GM19463 (cell line): ENCODE measurements at regions not wholly inside any gene's neighbourhood (a gene's known extent, or its start where the extent isn't known, plus 50 kb on each side); places are given as distances from the start of the nearest gene placed in this dataset.

Experiments used
- ATAC-seq: cut with Tn5 transposase; IDR thresholded peaks from one replicate; pipeline ENCODE4 v1.9.1; 2021; ENCODE audit warnings: mild to moderate bottlenecking, moderate library complexity; ENCODE audit not compliant: unreplicated experiment

DNA sequence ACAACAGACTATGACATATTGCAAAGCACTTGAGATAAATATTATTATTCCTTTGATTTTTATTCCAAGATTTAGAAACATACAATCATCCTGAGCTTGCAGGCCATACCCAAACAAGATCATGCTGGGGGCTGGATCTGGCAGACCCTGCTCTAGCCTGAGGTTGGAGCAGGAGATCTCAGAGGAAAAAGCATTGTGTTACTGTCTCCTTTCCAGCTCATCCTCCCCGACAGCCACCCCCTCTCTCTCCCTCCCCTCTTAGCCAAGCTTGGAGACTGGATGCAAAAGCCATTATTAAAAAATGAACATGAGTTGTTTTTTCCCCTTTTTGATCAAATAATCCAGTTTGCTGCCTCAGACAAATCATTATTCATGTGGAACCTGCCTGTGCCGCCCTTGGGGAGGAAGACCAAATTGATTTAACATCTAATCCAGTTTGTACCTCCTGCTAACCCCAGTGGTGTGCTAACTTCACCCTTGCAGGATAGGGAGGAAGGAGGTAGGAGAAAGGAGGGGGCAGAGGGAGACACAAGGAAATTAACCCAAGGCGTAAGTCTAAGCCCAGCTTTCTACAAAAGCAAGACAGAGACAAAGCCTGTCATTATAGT is 565.8 kb upstream of the TBX3 start:
- ATAC-seq: no peak

DNA sequence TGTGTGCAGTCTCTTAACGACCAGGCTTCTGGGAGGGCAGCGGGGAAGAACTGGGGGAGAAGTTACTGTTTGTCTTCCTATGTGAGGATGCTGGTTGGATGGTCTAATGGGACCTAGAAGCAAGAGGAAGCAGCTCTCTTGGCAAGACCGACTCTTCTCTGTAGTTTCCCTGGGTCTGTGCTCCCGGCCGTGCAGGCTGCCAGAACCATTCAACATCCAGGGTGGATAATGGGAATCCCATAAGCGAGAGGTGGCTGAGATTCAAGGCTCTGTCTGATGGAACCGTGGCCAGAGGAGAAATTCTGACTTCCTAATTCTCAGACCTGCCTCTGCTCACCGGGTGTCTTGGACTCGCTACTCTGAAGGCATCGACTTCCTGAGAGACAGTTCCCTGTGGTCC is 561.0 kb upstream of the TBX3 start:
- no peak for ATAC-seq

DNA sequence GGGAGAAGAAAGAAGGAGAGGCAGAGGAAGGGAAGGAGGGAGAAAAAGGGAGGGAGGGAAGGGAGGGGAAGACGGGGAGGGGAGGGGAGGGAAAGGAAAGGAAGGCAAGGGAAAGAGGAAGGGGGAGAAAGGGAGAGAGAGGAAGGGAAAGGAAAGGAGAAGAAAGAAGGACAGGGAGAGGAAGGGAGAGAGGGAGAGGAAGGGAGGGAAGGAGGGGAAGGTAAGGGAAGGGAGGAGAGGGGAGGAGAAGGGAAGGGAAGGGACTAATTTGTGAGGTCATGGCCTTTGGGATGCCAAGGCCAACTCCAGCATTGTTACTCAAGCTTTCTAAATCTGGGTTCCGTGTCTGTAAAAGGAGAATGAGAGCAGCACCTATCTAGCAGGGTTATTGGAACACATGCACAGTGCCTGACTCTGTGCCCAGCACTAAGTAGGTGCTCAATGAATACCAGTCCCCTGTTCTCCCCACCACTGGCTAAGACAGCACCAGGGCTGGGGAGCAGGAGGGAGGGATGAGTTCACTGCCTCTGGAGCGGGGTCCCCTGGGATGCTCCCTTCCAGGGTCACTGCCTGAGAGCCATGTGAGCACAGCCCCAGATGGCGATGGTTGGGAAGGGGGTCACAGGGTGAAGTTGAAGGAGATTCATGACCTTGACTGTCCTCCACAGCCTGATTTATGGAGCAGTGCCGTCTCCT is 560.1 kb upstream of the TBX3 start:
- no peak for ATAC-seq

DNA sequence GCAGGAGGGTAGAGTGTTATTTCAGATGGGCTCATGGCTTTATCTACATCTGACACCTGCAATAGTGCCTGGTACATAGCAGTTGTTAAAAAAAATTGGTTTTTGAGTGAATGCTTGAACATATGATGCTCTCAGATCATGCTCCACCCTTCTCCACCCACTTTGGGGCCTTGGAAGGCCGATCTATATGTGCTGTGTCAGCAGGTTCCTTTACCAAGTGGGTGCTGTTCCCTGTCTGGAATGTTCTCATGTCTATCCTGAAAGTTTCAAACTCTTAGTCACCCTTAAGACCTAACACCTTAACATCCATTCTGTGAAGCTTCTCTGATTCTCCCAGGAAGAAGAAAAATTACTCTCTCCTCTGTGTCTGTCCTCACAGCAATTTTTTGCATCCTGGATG is 556.3 kb upstream of the TBX3 start:
- no peak for ATAC-seq

DNA sequence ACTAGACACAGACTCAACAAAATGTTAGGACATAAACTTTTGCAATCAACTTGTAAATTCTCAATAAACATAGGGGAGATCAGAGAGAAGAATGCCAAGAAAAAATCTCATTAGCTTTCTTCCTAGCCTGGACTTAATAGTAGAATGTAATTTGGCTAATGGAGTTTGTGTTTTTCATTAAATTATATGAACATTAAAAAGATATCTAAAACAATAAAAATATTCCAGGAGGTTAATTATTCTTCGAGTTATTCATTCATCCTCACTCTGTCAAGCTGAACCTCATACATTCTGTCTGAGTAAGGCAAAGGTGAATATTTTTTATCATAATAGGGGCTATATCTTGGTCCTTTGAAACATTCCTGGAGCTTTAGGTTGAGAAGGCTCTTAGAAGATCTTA is 551.9 kb upstream of the TBX3 start:
- no peak for ATAC-seq

DNA sequence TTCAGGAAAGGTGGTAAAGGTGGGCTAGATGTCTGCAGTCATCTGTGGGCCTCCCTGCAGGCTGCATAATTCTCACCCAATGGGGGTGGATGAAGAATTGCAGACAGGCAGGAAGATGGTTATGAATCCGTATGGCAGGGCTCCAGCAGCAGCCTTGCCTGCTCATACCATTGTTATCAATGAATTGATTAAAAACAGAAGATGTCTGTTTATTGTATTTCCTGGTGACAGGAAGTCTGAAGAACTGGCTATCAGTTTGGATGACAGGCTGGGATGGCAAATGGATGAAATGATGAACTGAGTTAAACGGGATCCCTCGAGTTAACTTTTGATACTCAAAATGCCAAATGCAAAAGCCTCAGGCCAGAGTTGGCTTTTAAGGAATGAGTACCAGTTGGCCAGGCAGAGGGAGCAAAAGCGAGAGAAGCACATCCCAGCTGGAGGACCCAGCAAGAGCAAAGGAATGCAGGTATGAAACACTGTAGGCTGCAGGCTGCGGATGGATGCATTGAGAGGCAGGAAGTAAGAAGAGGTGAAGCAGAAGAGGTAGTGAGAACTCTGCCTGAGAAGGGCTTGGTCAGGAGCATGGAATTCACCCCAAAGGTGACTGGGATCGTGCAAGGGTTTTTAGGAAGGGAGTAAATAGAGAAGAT is 550.0 kb upstream of the TBX3 start:
- ATAC-seq: no peak

DNA sequence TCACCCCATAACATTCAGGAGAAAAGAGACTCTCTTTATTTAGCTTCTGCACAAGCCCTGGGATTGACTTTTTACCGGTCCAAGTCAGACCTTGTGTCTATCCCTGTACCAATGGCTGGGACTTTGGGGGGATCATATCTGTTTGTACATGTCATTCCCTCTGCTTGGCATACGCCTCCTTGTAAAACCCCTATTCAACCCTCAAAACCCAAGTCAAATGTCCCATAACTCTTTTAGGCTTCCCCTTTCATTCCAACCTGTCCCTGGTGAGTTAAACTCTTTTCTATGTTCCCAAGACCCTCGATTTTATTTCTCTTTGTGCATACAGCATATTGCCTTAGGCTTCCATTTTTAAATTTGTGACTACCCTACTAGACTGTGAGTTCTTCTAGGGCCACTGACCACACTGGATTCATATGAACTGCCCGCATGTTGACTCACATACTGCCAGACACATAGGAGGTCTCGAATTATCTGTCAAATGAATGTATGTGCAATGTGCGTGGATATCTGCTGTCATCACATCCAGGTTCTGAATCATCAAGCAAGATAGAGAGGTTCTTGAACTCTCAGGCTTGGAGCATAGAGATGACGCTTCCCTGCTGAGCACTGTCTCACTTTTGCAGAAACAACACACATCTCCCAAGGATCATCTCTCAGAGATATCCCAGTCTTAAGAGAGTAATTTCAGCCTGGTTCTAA is 548.6 kb upstream of the TBX3 start:
- ATAC-seq: no peak

DNA sequence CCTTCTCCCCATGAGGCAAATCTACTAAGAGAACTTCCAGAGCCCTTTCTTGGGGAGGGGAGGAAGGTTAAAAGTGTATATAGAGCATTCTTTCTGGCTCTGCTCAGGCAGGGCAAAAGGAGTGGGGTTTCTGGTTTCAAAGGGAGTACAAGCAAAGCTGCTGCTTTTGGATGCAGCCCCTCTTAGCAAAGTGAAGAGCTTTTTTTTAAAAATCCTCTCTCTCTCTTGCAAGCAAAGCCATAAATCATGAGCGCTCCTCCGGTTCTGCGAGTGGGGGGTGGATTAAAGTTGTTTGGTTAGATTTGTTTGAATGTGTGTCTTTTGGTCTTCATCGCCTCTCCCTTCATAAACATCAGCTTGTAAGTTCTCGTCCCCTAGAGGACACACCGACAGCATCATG is 546.6 kb upstream of the TBX3 start:
- ATAC-seq: no peak

DNA sequence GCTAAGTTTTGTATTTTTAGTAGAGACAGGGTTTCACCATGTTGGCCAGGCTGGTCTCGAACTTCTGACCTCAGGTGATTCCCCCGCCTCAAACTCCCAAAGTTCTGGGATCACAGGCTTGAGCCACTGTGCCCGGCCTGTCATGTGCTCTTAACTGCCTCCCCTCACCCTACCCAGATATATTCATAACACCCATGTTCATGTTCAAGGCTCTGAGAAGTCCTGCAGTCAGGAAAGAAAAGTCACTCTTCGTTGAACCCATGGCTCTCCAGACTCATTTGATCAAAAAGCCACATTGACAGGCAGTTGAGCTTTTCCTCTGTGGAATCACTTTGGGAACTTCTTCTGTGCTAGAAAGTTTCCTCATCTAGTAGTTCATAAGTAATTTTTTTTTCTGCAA is 545.5 kb upstream of the TBX3 start:
- ATAC-seq: no peak

DNA sequence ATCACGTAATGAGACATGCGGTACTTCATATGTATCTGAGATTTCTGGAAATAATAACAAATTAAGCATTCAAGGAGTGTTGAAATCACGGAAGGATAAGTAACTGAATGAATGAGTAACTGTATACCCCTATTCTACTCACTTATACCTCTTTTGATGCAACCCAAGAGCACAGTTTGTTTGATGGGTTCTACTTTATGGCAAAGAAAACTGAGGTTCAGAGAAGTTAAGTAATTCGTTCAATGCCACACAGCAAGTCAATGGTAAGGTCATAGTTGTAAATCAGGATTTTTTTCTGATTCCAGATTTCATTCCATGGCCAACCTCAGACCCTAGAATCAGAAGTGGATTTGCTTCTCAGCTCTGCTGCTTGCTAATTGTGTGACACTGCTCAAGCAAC is 544.5 kb upstream of the TBX3 start:
- no peak for ATAC-seq

DNA sequence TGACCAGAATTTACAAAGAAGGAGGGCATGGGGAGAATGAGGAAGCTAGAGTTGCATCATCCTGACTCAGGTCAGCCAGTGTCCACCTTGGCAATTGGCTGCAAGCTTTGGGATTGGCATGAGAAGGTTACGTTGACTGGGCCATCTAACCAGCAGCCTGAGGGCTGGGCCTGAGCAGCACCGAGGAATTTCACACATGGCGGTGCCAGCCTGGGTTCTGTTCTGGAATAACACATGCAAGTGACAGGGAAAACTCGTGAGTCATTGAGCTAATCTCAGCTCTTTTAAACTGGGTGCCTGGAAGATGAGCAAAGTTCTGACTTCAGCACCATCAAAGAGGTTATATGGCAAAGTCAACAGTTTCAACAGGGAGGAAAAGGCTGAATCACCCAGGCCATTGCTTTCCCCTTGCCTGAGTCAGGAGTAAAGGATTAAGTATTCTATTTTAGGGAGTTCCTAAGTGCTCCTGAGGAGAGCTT is 543.2 kb upstream of the TBX3 start:
- ATAC-seq: no peak

DNA sequence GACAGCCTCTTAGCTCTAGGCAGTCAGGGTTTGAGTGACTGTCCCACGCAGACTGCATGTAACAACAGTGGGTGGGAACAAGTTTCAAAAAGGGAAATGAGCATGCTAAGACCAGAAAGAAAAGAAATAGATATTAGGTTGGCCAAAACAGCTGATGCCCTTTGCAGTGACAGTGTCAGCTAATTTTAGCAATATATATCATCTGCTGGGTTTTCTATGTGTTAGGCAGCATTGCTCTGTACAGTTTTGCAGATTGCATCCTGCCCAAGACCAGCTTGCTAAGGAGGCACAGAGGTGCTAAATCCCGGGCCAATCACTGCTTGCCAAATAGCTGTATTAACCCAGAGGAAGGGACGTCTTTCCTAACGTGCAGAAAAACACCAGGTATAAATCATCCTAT is 541.9 kb upstream of the TBX3 start:
- ATAC-seq: no peak

DNA sequence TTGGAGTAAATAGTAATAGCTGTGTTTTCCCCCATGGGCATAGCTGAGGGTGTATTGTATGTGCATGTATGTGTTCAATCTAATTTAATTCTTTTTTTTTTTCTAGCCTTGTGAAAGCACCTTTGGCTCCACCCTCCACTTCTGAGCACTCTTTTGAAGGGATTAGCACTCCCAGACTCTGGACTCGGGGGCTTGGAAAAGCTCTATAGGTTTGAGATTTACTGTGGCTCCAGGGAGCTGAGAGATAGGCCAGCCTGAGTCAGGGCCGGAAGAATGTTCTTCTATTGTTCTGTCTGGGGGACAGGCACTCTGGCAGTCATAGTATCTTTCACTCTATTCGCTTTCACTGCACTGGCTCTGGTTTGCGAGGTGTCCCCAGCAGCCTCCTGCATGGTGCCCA is 540.0 kb upstream of the TBX3 start:
- no peak for ATAC-seq

DNA sequence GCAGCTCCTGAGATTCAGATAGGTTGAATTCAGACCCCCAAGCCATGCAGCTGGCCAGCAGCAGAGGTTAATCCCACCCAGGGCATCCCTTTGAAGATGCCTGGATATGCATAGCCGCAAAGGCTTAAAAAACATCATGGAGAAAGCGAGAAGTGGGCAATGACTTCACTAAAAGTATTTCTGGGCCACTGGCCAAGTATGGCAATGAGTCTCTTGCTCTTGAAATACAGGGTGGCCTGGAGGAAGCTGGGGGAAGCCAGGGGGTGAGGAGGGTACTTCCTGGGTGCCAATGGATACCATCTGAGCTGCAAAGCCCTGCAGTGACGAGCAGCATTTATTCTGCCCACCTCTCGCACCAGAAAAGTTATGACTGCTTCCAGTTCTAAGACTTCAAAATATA is 539.3 kb upstream of the TBX3 start:
- ATAC-seq: no peak

DNA sequence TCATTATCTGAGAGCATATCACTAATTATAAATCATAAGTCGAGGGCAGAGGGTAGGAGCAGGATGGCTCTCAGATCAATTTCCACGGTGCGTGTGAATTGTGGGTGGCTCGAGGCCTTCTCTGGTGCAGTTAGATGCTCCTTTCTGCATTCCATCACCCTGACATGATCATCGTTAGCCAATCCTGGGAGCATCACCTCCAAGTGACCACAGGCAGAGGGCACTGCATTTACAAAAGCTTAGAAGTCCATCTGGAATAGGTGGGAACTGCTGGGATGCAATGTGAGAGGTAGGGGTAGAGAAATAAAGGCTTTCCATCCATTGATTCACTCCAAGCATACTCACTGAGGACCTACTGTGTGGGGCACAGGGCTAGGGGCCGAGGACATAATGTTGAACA is 538.2 kb upstream of the TBX3 start:
- ATAC-seq: no peak

DNA sequence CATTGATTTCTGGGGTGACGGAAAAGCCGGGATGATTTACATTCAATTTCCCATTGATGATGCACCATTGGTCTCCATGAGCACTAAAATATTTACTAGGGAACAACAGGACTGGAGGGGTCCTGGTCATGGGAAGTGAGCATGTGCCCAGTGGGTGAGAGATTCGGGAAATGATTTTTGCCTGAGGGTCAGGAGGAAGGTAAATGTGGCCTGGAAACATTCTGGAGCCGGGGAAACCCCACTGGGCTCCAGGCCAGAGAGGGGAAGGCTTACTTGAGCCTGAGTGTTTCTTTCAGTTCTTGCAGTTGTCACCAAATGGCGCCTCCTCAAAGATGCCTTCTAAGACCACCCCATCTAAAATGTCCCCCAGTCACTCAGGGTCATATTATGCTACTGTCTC is 532.3 kb upstream of the TBX3 start:
- no peak for ATAC-seq

DNA sequence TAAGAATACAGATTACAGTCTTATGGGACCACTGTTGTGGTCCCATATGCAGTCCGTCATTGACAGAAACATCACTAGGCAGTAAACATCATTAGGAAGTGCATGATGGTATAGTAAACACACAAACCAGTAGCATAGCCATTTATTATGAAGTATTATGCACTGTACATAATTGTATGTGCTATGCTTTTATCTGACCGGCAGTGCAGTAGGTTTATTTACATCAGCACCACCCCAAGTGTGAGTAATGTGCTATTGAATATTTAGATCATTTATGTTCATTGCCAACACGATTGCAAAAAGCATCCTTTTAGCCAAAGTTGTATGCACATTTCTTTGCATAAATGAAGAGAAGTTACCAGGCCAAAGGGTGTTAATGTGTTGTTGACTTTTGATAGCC is 531.6 kb upstream of the TBX3 start:
- ATAC-seq: no peak

DNA sequence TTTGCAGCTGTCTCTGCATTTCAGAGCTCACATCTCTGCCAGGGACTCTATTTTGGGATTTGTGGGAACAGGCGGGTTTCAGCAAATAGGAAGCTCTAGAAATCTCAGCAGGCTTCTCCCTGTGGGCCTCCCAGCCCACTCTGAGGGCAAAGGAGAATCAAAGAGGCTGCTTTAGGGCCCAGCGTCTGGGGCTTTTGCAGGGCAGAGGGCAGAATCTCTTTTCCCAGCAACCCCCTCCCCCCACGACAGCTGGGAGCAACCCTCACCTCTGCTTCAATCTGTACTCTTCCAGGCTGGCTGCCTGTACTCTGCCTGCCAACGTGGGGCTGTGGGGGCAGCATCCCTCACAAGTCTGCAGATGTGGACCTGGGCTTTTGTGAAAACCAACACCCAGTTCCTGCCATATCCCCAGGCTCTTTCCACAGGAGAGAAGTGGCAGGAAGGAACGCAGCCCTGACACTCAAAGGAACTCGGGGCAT is 529.6 kb upstream of the TBX3 start:
- ATAC-seq: no peak

DNA sequence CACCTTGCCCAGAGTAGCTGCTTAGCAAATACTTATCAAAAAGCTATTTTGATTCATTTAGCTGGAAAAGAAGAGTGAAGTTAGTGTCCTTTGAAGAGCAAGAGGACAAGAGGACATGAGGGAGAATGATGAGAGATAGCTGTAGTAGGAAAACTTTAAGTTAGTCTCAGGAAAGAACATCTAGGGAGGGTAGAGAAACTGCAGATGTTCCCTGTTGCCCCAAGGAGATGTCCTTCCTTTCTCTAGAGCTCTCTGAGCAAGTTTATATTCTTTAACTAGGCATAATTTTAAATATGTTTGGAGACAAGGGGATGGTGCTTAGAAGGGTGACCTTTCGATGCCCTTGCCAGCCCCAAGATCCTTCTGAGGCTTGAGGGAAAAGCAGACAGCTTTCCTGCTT is 529.1 kb upstream of the TBX3 start:
- ATAC-seq: no peak

DNA sequence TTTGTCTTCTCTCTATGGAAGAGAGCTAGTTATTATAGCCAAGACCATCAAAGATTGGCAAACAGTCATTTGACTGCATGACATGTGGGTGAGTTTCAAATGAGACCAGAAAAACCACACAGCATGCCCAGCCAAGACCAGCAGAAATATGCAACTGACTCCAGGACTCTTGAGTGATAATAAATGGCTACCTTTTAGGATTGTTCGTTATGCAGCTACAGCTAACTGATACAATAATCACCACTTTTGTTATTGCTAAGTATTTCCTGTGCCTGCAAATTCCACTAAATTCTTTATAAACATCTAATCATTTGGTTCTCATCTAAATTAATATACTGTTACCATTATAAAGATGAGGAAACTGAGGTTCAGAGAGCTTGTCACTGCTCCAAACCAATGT is 528.4 kb upstream of the TBX3 start:
- ATAC-seq: no peak

DNA sequence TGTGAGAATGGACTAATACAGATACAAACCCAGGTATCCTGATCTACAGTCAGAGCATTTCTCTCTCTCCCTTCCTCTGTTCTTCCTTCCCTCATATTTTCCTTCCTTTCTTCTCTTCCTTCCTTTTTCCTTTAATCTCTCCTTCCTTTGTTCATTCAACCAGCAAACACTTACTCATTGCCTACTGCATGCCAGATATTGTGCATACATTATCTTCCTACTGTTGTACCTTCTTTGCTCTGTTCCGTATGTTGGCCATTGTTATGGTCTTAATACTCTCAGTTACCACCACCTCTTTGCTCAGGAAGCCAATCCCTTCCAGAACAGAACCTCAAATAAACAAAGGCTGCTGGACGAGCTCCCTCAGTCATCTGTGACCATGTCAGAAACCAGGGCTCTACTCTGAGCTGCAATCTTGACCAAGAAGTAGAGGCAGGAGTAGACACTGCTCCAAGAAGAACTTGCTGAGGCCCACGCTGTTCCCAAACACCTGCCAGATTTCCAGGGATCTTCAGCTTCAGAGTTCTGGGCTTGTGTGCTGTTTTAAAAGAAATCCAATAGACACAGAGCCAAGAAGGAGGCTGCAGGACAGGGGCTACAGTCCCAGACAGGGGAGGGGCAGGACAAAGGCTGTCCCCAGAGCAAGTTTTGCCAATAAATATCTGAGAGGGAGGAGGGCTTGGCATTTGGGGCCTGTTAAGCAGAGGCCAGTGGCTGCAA is 526.7 kb upstream of the TBX3 start:
- ATAC-seq: no peak
